ENCODE measurements at regions not wholly inside any gene's neighbourhood (a gene's known extent, or its start where the extent isn't known, plus 50 kb on each side); places are given as distances from the start of the nearest gene placed in this dataset.

DNA sequence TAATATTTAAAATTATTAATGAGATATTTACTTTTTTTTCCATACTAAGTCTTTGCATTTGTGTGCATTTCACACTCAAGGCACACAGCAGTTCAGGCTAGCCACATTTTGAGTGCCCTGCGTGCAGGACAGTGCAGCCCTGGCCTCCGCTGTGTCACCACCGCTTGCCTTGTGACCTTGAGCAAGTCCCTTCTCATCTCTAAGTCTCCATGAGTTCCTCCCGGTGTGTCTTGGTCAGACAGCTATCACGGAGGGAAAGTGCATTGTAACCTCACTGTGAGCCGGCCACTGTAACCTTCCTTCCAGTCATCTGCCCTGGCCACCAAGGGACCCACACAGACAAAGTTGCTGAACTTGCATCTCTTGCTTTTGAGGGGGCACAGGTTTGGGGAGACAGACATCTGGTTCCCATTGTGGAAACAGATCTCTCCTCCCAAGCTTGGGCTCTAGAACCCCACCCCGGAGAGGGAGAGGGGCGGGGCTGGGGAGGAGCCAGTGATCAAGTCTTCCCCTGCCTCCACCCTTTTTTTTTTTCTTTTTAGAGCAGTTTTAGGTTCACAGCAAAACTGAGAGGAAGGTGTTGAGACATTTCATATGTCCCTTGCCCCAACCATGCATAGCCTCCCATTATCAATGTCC lies 96.8 kb downstream of the C9orf50 start:
- H3K4me3 ChIP-seq (ENCODE audit: low read depth, poor library complexity, severe bottlenecking), result no peak overlapping the region
- intact Hi-C loops (cut with DNase I; ENCODE audit: low total_unique reads), result no loop called here
- no peak for DNase-seq (ENCODE audit: low spot score in 2 of 2)
- WGBS, 2 donors, result 73 to 76% methylated on average over 8 of the region's 8 CpGs
- TF ChIP-seq, protein P1, sequence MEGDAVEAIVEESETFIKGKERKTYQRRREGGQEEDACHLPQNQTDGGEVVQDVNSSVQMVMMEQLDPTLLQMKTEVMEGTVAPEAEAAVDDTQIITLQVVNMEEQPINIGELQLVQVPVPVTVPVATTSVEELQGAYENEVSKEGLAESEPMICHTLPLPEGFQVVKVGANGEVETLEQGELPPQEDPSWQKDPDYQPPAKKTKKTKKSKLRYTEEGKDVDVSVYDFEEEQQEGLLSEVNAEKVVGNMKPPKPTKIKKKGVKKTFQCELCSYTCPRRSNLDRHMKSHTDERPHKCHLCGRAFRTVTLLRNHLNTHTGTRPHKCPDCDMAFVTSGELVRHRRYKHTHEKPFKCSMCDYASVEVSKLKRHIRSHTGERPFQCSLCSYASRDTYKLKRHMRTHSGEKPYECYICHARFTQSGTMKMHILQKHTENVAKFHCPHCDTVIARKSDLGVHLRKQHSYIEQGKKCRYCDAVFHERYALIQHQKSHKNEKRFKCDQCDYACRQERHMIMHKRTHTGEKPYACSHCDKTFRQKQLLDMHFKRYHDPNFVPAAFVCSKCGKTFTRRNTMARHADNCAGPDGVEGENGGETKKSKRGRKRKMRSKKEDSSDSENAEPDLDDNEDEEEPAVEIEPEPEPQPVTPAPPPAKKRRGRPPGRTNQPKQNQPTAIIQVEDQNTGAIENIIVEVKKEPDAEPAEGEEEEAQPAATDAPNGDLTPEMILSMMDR (IDR thresholded peaks at IDR 0.05), result no peak
- TF ChIP-seq POLR2A (IDR thresholded peaks at IDR 0.05), result no peak

DNA sequence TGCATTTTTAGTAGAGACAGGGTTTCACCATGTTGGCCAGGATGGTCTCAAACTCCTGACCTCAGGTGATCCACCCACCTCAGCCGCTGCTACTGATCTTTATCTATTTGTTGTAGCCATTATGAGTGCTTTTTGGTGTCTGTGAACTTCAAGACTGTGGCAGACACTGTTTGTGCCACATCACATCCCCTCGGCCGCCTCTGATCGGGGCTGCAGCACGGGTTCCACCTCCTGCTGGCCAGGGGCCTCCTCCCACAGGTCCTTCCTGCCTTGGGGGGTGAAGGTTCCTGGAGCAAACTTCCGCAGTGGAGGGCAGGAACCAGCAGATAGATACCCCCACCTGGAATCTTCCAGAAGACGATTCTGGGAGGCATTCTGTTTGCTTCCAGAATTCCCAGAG lies 98.5 kb downstream of the C9orf50 start:
- TF ChIP-seq, protein P1 (IDR thresholded peaks at IDR 0.05), result no peak
- no peak overlapping the region for H3K4me3 ChIP-seq (ENCODE audit: low read depth, poor library complexity, severe bottlenecking)
- WGBS, 2 donors, result 84% methylated on average over 7 of the region's 7 CpGs
- intact Hi-C loops (cut with DNase I; ENCODE audit: low total_unique reads), result no loop called here
- DNase-seq (ENCODE audit: low spot score in 2 of 2), result no peak

DNA sequence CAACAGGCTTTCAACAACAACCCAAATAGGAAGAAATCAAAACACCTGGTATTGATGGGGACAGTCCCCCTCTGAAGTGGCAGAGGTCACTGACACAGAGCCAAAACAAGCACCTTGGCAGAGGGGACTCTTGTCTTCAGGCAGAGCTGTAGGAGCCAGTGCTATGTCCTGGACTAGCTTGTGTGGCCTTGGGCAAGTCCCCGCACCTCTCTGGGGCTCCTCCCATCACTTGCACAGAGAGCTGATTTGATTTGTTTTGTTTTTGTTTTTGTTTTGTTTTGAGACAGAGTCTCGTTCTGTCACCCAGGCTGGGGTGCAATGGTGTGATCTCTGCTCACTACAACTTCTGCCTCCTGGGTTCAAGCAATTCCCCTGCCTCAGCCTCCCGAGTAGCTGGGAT lies 100.8 kb downstream of the C9orf50 start:
- 79 to 84% methylated on average over 3 of the region's 3 CpGs for WGBS, 2 donors
- TF ChIP-seq POLR2A (IDR thresholded peaks at IDR 0.05), result no peak
- TF ChIP-seq, protein P1 (IDR thresholded peaks at IDR 0.05), result no peak
- intact Hi-C loops (cut with DNase I; ENCODE audit: low total_unique reads), result no loop called here
- H3K4me3 ChIP-seq (ENCODE audit: low read depth, poor library complexity, severe bottlenecking), result no peak overlapping the region
- DNase-seq (ENCODE audit: low spot score in 2 of 2), result no peak

DNA sequence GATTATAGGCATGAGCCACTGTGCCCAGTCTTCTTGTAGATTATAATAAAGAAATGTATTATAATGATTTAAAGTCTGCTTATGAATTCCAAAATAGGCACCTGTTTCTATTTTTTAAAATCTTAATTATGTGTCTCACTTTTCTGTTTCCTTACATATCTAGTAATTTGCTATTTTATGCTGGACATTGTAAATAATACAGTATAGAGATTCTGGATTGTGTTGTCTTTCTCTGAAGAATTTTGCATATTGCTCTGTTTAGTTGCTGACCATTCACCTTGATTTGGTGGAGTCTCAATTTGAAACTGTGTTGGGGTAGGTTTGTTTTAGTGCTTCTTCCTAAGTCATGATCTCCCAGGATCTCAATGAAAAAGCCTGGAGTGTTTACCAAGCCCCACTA lies 102.8 kb downstream of the C9orf50 start:
- H3K4me3 ChIP-seq (ENCODE audit: low read depth, poor library complexity, severe bottlenecking), result no peak overlapping the region
- no peak for TF ChIP-seq POLR2A (IDR thresholded peaks at IDR 0.05)
- TF ChIP-seq, protein P1 (IDR thresholded peaks at IDR 0.05), result no peak
- DNase-seq (ENCODE audit: low spot score in 2 of 2), result no peak
- intact Hi-C loops (cut with DNase I; ENCODE audit: low total_unique reads), result loop anchor here (10.0 kb wide), 1 partner anchor 67 kb away; no protein-coding TSS in a partner anchor

DNA sequence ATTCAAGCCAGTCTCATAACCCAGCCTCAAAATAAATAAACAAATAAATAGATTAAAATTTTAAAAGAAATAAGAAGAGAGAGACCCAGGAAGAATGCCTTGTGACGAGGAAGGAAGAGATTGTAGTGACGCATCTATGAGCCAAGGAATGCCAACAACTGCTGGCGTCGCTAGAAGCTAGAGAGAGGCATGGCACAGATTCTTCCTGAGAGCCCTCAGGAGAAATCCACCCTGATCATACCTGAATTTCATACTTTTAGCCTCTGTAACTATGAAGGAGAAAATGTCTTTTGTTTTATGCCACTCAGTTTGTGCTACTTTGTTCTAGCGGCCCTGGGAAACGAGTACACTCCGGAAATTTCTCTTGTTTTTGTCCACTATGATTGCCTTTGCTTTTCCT lies 103.9 kb downstream of the C9orf50 start:
- intact Hi-C loops (cut with DNase I; ENCODE audit: low total_unique reads), result loop anchor here (10.0 kb wide), 1 partner anchor 68 kb away; no protein-coding TSS in a partner anchor
- no peak for DNase-seq (ENCODE audit: low spot score in 2 of 2)
- WGBS, 2 donors, result 73 to 76% methylated on average over 7 of the region's 7 CpGs
- TF ChIP-seq POLR2A (IDR thresholded peaks at IDR 0.05), result no peak
- TF ChIP-seq, protein P1 (IDR thresholded peaks at IDR 0.05), result no peak
- H3K4me3 ChIP-seq (ENCODE audit: low read depth, poor library complexity, severe bottlenecking), result no peak overlapping the region

DNA sequence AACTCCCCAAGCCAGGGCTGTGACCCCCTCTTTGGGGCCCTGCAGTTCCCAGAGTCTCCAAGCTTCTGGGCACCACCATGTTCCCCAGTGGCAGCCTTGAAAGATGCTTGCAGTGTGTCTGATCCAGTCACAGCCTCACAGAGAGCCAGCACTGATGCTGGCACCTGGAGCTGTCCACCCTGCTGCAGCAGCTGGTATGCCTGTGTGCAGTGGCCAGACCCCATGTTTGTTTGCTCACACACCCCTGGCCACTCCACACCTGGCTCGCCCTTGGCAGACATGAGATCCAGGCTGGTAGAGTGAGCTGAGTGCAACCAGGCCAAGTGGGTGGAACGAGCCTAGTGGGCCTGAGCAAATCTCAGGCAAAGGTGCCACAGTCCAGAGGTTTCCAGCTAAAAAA lies 106.0 kb downstream of the C9orf50 start:
- no peak overlapping the region for H3K4me3 ChIP-seq (ENCODE audit: low read depth, poor library complexity, severe bottlenecking)
- TF ChIP-seq, protein P1 (IDR thresholded peaks at IDR 0.05), result no peak
- TF ChIP-seq POLR2A (IDR thresholded peaks at IDR 0.05), result no peak
- 91 to 94% methylated on average over 2 of the region's 2 CpGs for WGBS, 2 donors
- DNase-seq (ENCODE audit: low spot score in 2 of 2), result no peak
- intact Hi-C loops (cut with DNase I; ENCODE audit: low total_unique reads), result loop anchor here (10.0 kb wide), 1 partner anchor 70 kb away; no protein-coding TSS in a partner anchor
